ENCODE measurements at regions not wholly inside any gene's neighbourhood (a gene's known extent, or its start where the extent isn't known, plus 50 kb on each side); places are given as distances from the start of the nearest gene placed in this dataset.

GRCh38 chr5:17709011-17709710 is 74.9 kb downstream of the TAF11L14 start:
- H3K4me1 ChIP-seq (ENCODE audit: control insufficient read depth in 1 of 2, insufficient read depth in 1 of 2, low read depth in 1 of 2, low read length in 1 of 2) = peaks cover 0 to 6% of the 10 kb centered on the region in 2 experiments
- no peak overlapping the region for H3K4me3 ChIP-seq (ENCODE audit: low read depth in 1 of 2, low read length in 1 of 2)
- TF ChIP-seq, protein P1, sequence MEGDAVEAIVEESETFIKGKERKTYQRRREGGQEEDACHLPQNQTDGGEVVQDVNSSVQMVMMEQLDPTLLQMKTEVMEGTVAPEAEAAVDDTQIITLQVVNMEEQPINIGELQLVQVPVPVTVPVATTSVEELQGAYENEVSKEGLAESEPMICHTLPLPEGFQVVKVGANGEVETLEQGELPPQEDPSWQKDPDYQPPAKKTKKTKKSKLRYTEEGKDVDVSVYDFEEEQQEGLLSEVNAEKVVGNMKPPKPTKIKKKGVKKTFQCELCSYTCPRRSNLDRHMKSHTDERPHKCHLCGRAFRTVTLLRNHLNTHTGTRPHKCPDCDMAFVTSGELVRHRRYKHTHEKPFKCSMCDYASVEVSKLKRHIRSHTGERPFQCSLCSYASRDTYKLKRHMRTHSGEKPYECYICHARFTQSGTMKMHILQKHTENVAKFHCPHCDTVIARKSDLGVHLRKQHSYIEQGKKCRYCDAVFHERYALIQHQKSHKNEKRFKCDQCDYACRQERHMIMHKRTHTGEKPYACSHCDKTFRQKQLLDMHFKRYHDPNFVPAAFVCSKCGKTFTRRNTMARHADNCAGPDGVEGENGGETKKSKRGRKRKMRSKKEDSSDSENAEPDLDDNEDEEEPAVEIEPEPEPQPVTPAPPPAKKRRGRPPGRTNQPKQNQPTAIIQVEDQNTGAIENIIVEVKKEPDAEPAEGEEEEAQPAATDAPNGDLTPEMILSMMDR (IDR thresholded peaks at IDR 0.05) = no peak
- no peaks in the 10 kb centered on the region for H3K9me3 ChIP-seq
- H3K27me3 ChIP-seq = no peaks in the 10 kb centered on the region
- H3K27ac ChIP-seq = no peak overlapping the region
- no peaks in the 10 kb centered on the region for H3K36me3 ChIP-seq

DNA sequence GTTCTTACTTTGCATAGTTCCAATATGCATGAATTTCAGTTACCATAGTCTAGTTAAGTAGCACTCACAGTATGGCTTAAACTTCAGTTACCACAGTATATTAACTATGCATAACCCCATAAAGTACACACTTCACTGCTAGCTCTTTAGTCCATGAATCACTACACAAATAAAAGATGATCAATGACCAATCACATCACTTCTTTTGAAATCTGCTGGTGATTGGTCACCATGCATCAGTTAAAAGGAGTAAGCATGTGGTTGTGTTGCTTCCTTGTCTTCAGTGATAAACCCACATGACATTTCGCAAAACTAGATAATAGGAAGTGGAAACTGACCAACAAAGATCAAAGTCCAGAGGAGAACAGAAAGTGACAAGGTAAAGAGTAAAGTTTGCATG is 79.0 kb downstream of the TAF11L14 start:
- TF ChIP-seq, protein P1 (IDR thresholded peaks at IDR 0.05) = no peak
- Histone ChIP-seq H3K4me3 (ENCODE audit: low read depth in 1 of 2, low read length in 1 of 2) (no peak overlapping the region), H3K27me3 (no peaks in the 10 kb centered on the region), H3K36me3 (no peaks in the 10 kb centered on the region), H3K9me3 (no peaks in the 10 kb centered on the region), H3K4me1 (ENCODE audit: control insufficient read depth in 1 of 2, insufficient read depth in 1 of 2, low read depth in 1 of 2, low read length in 1 of 2) (peaks cover 0 to 6% of the 10 kb centered on the region in 2 experiments), H3K27ac (peak overlapping the region; percentile 30)

DNA sequence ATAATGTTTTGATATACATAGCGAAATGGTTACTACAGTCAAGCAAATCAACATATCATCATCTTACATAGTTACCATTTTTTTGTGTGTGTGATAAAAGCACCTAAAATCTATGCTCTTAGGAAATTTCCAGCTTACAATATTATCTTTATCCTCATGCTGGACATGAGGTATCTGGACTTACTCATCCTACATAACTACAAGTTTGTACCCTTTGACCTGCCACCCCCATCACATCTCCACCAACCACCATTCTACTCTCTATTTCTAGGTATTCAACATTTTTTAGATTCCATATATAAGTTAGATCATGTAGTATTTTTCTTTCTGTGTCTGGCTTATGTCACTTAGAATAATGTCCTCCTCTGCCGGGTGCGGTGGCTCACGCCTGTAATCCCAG is 79.9 kb downstream of the TAF11L14 start:
- Histone ChIP-seq H3K4me1 (ENCODE audit: control insufficient read depth in 1 of 2, insufficient read depth in 1 of 2, low read depth in 1 of 2, low read length in 1 of 2) (peaks cover 0 to 6% of the 10 kb centered on the region in 2 experiments), H3K4me3 (ENCODE audit: low read depth in 1 of 2, low read length in 1 of 2) (no peak overlapping the region), H3K9me3 (no peaks in the 10 kb centered on the region), H3K27me3 (no peaks in the 10 kb centered on the region), H3K27ac (no peak overlapping the region), H3K36me3 (no peaks in the 10 kb centered on the region)
- TF ChIP-seq, protein P1 (IDR thresholded peaks at IDR 0.05) = no peak

GRCh38 chr5:17719592-17719991 is 85.3 kb downstream of the TAF11L14 start:
- TF ChIP-seq, protein P1 (IDR thresholded peaks at IDR 0.05) = no peak
- Histone ChIP-seq H3K9me3 (no peaks in the 10 kb centered on the region), H3K36me3 (no peaks in the 10 kb centered on the region), H3K27me3 (no peaks in the 10 kb centered on the region), H3K4me1 (ENCODE audit: control insufficient read depth in 1 of 2, insufficient read depth in 1 of 2, low read depth in 1 of 2, low read length in 1 of 2) (no peaks in the 10 kb centered on the region), H3K4me3 (ENCODE audit: low read depth in 1 of 2, low read length in 1 of 2) (no peak overlapping the region), H3K27ac (no peak overlapping the region)

DNA sequence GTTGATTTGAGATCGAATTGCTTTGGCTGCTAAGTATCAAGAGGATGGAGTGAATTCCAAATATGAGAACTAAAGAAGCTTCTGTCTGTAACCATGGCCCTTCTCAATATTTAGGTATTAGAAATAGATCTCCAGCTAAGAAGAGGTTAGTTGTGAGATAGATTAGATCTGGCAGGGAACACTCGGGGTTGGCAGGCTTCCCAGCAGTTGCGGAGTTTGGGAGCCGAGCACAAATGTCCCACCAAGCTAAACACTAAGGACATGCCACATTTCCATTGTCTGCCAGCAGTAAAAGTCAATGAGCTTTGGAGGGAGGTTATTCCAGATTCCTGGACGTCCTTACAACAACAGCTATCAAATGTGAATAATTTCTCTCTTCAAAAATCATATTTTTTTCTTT is 85.8 kb downstream of the TAF11L14 start:
- Histone ChIP-seq H3K9me3 (no peaks in the 10 kb centered on the region), H3K27ac (no peak overlapping the region)

More for the DNA sequence above, 85.8 kb downstream of the TAF11L14 start:
- no peaks in the 10 kb centered on the region for H3K4me1 ChIP-seq (ENCODE audit: control insufficient read depth in 1 of 2, insufficient read depth in 1 of 2, low read depth in 1 of 2, low read length in 1 of 2)
- TF ChIP-seq, protein P1 (IDR thresholded peaks at IDR 0.05) = no peak
- H3K4me3 ChIP-seq (ENCODE audit: low read depth in 1 of 2, low read length in 1 of 2) = no peak overlapping the region
- no peaks in the 10 kb centered on the region for H3K27me3 ChIP-seq
- H3K36me3 ChIP-seq = no peaks in the 10 kb centered on the region
